H9 (cell line): ENCODE measurements at regions not wholly inside any gene's neighbourhood (a gene's known extent, or its start where the extent isn't known, plus 50 kb on each side); places are given as distances from the start of the nearest gene placed in this dataset.

ENCODE experiments used
- DNase-seq: peaks from one replicate; pipeline ENCODE4 v3.0.0-alpha.2; 2017
- H2AFZ ChIP-seq: one replicate; pipeline ENCODE4 v1.6.1; 2013; ENCODE audit warnings: mild to moderate bottlenecking, low read length, control low read depth, moderate library complexity
- H2AK5ac ChIP-seq: 2 replicates; pipeline ENCODE4 v1.6.1; 2013; ENCODE audit warnings: low read length, control low read depth, mixed read lengths; ENCODE audit not compliant: insufficient read length
- H2BK120ac ChIP-seq: one replicate; pipeline ENCODE4 v1.6.1; 2013; ENCODE audit warnings: low read depth, mild to moderate bottlenecking, low read length, control low read depth, inconsistent platforms; ENCODE audit not compliant: poor library complexity, severe bottlenecking
- H2BK12ac ChIP-seq: 2 replicates; pipeline ENCODE4 v1.6.1; 2013; ENCODE audit warnings: low read length, control low read depth, mixed read lengths, low read depth; ENCODE audit not compliant: insufficient read length
- H2BK15ac ChIP-seq: 2 replicates; pipeline ENCODE4 v1.6.1; 2013; ENCODE audit warnings: low read depth, low read length, control low read depth
- H2BK20ac ChIP-seq: one replicate; pipeline ENCODE4 v1.6.1; 2013; ENCODE audit warnings: low read depth, mild to moderate bottlenecking, low read length, control low read depth, inconsistent platforms; ENCODE audit not compliant: poor library complexity, severe bottlenecking
- H2BK5ac ChIP-seq: 2 replicates; pipeline ENCODE4 v1.6.1; 2013; ENCODE audit warnings: low read length, control low read depth, mixed read lengths; ENCODE audit not compliant: insufficient read length
- H3K14ac ChIP-seq: 2 replicates; pipeline ENCODE4 v1.6.1; 2013; ENCODE audit warnings: low read length, control low read depth; ENCODE audit not compliant: insufficient read depth
- H3K18ac ChIP-seq: 2 replicates; pipeline ENCODE4 v1.6.1; 2013; ENCODE audit warnings: low read depth, mild to moderate bottlenecking, mixed read lengths, low read length, control low read depth; ENCODE audit not compliant: insufficient read length
- H3K23ac ChIP-seq: 2 replicates; pipeline ENCODE4 v1.6.1; 2013; ENCODE audit warnings: low read length, control low read depth, mixed read lengths, low read depth; ENCODE audit not compliant: insufficient read length
- H3K23me2 ChIP-seq: 2 replicates; pipeline ENCODE4 v1.6.1; 2013; ENCODE audit warnings: low read depth, mild to moderate bottlenecking, mixed read lengths, low read length, control low read depth; ENCODE audit not compliant: insufficient read length, poor library complexity, severe bottlenecking
- H3K27ac ChIP-seq: 2 replicates; pipeline ENCODE4 v1.5.1; 2013; ENCODE audit warnings: low read length, control low read depth, mixed read lengths, low read depth; ENCODE audit not compliant: insufficient read length
- H3K27me3 ChIP-seq: 2 replicates; pipeline ENCODE4 v1.6.1; 2013; ENCODE audit warnings: low read length, control low read depth, inconsistent platforms; ENCODE audit not compliant: insufficient read depth
- H3K4ac ChIP-seq: 2 replicates; pipeline ENCODE4 v1.6.1; 2013; ENCODE audit warnings: low read depth, mild to moderate bottlenecking, control low read depth, inconsistent platforms, low read length, moderate library complexity
- H3K4me1 ChIP-seq: 2 replicates; pipeline ENCODE4 v1.6.1; 2013; ENCODE audit warnings: low read length, control low read depth, inconsistent platforms; ENCODE audit not compliant: insufficient read depth
- H3K4me2 ChIP-seq: 2 replicates; pipeline ENCODE4 v1.6.1; 2013; ENCODE audit warnings: low read length, control low read depth, mixed read lengths; ENCODE audit not compliant: insufficient read length, insufficient read depth
- H3K56ac ChIP-seq: 2 replicates; pipeline ENCODE4 v1.6.1; 2013; ENCODE audit warnings: low read depth, mild to moderate bottlenecking, mixed read lengths, low read length, control low read depth; ENCODE audit not compliant: insufficient read length
- H3K79me1 ChIP-seq: 2 replicates; pipeline ENCODE4 v1.6.1; 2013; ENCODE audit warnings: low read depth, mild to moderate bottlenecking, moderate library complexity, low read length, control low read depth, inconsistent platforms; ENCODE audit not compliant: insufficient read depth, poor library complexity, severe bottlenecking
- H3K79me2 ChIP-seq: 2 replicates; pipeline ENCODE4 v1.6.1; 2013; ENCODE audit warnings: low read length, control low read depth, inconsistent platforms; ENCODE audit not compliant: insufficient read depth
- H3K9ac ChIP-seq: 2 replicates; pipeline ENCODE4 v1.6.1; 2013; ENCODE audit warnings: low read length, control low read depth, mixed read lengths; ENCODE audit not compliant: insufficient read length; ENCODE audit errors: extremely low read depth
- H3K9me3 ChIP-seq: one replicate; pipeline ENCODE4 v1.6.1; 2013; ENCODE audit warnings: low read depth, low read length, inconsistent platforms; ENCODE audit not compliant: control insufficient read depth
- H3T11ph ChIP-seq: one replicate; pipeline ENCODE4 v1.6.1; 2013; ENCODE audit warnings: mild to moderate bottlenecking, low read length, control low read depth, inconsistent platforms
- H4K20me1 ChIP-seq: one replicate; pipeline ENCODE4 v1.6.1; 2013; ENCODE audit not compliant: control insufficient read depth, insufficient read length, insufficient read depth
- H4K5ac ChIP-seq: 2 replicates; pipeline ENCODE4 v1.6.1; 2013; ENCODE audit warnings: low read depth, mild to moderate bottlenecking, mixed read lengths, low read length, control low read depth; ENCODE audit not compliant: insufficient read length
- H4K8ac ChIP-seq: replicated peaks from 2 replicates; pipeline ENCODE4 v1.6.1; 2013; ENCODE audit warnings: low read length, control low read depth, mixed read lengths, low read depth; ENCODE audit not compliant: insufficient read length
- H4K91ac ChIP-seq: 2 replicates; pipeline ENCODE4 v1.6.1; 2013; ENCODE audit warnings: low read depth, mild to moderate bottlenecking, moderate library complexity, mixed read lengths, low read length, control low read depth; ENCODE audit not compliant: insufficient read length
- H3K27ac Mint-ChIP-seq, 3 experiments: 2 replicates in 2 of 3; 3 replicates in 1 of 3; pipeline ENCODE4 v1.8.0; 2020 to 2021; ENCODE audit warnings: mixed read lengths in 3 of 3, mild to moderate bottlenecking in 1 of 3, moderate library complexity in 1 of 3
- H3K27me3 Mint-ChIP-seq: 2 replicates; pipeline ENCODE4 v1.8.0; 2021; ENCODE audit warnings: low read depth, mild to moderate bottlenecking, moderate library complexity, mixed read lengths
- H3K36me3 Mint-ChIP-seq, 3 experiments: 2 replicates in 2 of 3; 3 replicates in 1 of 3; pipeline ENCODE4 v1.8.0; 2020 to 2021; ENCODE audit warnings: low read depth in 3 of 3, mixed read lengths in 3 of 3; ENCODE audit not compliant: insufficient read depth in 1 of 3
- H3K4me1 Mint-ChIP-seq, 2 experiments: 2 replicates each; pipeline ENCODE4 v1.8.0; 2020; ENCODE audit warnings: mixed read lengths in 2 of 2
- H3K4me3 Mint-ChIP-seq, 2 experiments: 2 replicates in 1 of 2; 3 replicates in 1 of 2; pipeline ENCODE4 v1.8.0; 2020 to 2021; ENCODE audit warnings: mild to moderate bottlenecking in 2 of 2, mixed read lengths in 2 of 2, moderate library complexity in 1 of 2
- H3K9me3 Mint-ChIP-seq, 2 experiments: 2 replicates in 1 of 2; 3 replicates in 1 of 2; pipeline ENCODE4 v1.8.0; 2020; ENCODE audit warnings: mild to moderate bottlenecking in 2 of 2, mixed read lengths in 2 of 2, moderate library complexity in 1 of 2
- CTCF ChIP-seq: fragments of 200-600 bp; sonication (generic); conservative IDR thresholded peaks from 3 replicates; pipeline ENCODE4 v1.8.0; 2021; ENCODE audit warnings: antibody characterized with exemption, mild to moderate bottlenecking
- WGBS: extraction: QIAGEN DNeasy Blood & Tissue Kit; methylation state at CpG from one replicate; pipeline ENCODE4 v1.1.7; 2013; ENCODE audit warnings: missing lambda C conversion rate, low lambda C conversion rate, mixed read lengths; ENCODE audit not compliant: insufficient read length; ENCODE audit errors: extremely low coverage; 5-methylcytosine and 5-hydroxymethylcytosine counted together

DNA sequence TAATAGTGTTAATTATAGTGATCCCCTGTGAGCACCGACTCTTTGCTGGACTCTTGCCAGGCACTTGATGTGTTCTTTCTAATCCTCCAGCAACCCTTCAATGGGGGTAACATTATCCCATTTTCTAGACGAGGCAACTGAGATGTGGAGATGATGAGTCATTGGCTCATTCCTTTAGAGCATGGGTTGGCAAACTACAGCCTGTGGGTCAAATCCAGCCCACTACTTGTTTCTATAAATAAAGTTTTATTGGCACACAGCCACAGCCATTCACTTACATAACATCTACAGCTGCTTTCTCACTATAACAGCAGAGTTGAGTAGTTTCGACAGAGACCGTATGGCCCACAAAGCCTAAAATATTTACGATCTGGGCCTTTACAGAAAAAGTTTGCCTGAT lies 249.5 kb upstream of the KCNG1 start:
- DNase-seq: no peak
- no peak overlapping the region for H2BK12ac ChIP-seq
- no peaks in the 10 kb centered on the region for H3K23me2 ChIP-seq
- H3K56ac ChIP-seq: no peak overlapping the region
- Mint-ChIP-seq H3K4me3 (no peak overlapping the region), H3K9me3 (peaks cover 9 to 11% of the 10 kb centered on the region in 2 experiments), H3K27ac (no peak overlapping the region), H3K36me3 (peaks cover 0 to 6% (median 0%) of the 10 kb centered on the region in 3 experiments; a peak in 3 of 7 replicates), H3K27me3 (peaks cover 4% of the 10 kb centered on the region), H3K4me1 (peaks cover 3% of the 10 kb centered on the region in 2 experiments; a peak in 2 of 4 replicates)
- no peak overlapping the region for H3K4me2 ChIP-seq
- no peak overlapping the region for H2AFZ ChIP-seq
- no peaks in the 10 kb centered on the region; the same call in 1 of the 2 replicates for H3K27me3 ChIP-seq
- H4K8ac ChIP-seq: no peak overlapping the region
- TF ChIP-seq CTCF: no peak
- no peak overlapping the region for H3K14ac ChIP-seq
- peaks cover 4% of the 10 kb centered on the region for H4K20me1 ChIP-seq
- H2BK15ac ChIP-seq: no peak overlapping the region
- H3K23ac ChIP-seq: no peak overlapping the region
- no peaks in the 10 kb centered on the region for H3K9me3 ChIP-seq
- no CpG with 5 or more reads among the region's 5 CpGs for WGBS
- no peak overlapping the region for H3K4ac ChIP-seq
- no peak overlapping the region for H3T11ph ChIP-seq
- H2AK5ac ChIP-seq: no peak overlapping the region
- no peak overlapping the region for H3K18ac ChIP-seq
- H3K27ac ChIP-seq: no peak overlapping the region
- H4K5ac ChIP-seq: no peak overlapping the region
- H2BK120ac ChIP-seq: no peak overlapping the region
- no peaks in the 10 kb centered on the region for H3K79me2 ChIP-seq
- no peak overlapping the region for H2BK20ac ChIP-seq
- H3K4me1 ChIP-seq: no peaks in the 10 kb centered on the region
- no peaks in the 10 kb centered on the region for H3K79me1 ChIP-seq
- no peak overlapping the region for H4K91ac ChIP-seq
- no peak overlapping the region for H3K9ac ChIP-seq
- H2BK5ac ChIP-seq: no peak overlapping the region
